HFFc6 (cell line): ENCODE measurements at regions not wholly inside any gene's neighbourhood (a gene's known extent, or its start where the extent isn't known, plus 50 kb on each side); places are given as distances from the start of the nearest gene placed in this dataset.
"Not testable (repeated sequence)": the region's sequence is repeated elsewhere in the genome, so short reads cannot be mapped to it uniquely, and the experiment has no call there.

ENCODE experiments used
- DNase-seq: peaks from one replicate; pipeline ENCODE4 v3.0.0-alpha.2; 2018
- H3K27ac Mint-ChIP-seq: 2 replicates; pipeline ENCODE4 v1.8.0; 2020; ENCODE audit warnings: mild to moderate bottlenecking, mixed read lengths
- H3K27me3 Mint-ChIP-seq: 2 replicates; pipeline ENCODE4 v1.8.0; 2021; ENCODE audit warnings: mild to moderate bottlenecking, moderate library complexity, mixed read lengths; ENCODE audit not compliant: insufficient read depth
- H3K36me3 Mint-ChIP-seq: 2 replicates; pipeline ENCODE4 v1.8.0; 2021; ENCODE audit warnings: low read depth, mixed read lengths
- H3K4me1 Mint-ChIP-seq: 2 replicates; pipeline ENCODE4 v1.8.0; 2020; ENCODE audit warnings: low read depth, mixed read lengths
- H3K4me3 Mint-ChIP-seq: 2 replicates; pipeline ENCODE4 v1.8.0; 2020; ENCODE audit warnings: mild to moderate bottlenecking, moderate library complexity, mixed read lengths
- H3K9me3 Mint-ChIP-seq: 2 replicates; pipeline ENCODE4 v1.8.0; 2020; ENCODE audit warnings: mild to moderate bottlenecking, mixed read lengths
- CTCF ChIP-seq: fragments of 200-600 bp; sonication (generic); IDR thresholded peaks from 2 replicates; pipeline ENCODE4 v1.5.0; 2021; ENCODE audit warnings: antibody characterized with exemption, mild to moderate bottlenecking

GRCh38 chr4:60911127-60911526, 289.0 kb upstream of the ADGRL3 start:
- TF ChIP-seq CTCF = no peak
- Mint-ChIP-seq H3K9me3 (no peaks in the 10 kb centered on the region), H3K4me3 (no peak overlapping the region), H3K4me1 (no peaks in the 10 kb centered on the region), H3K27ac (no peak overlapping the region), H3K27me3 (no peaks in the 10 kb centered on the region), H3K36me3 (no peaks in the 10 kb centered on the region)
- no peak for DNase-seq

- no peak for TF ChIP-seq CTCF
- DNase-seq = no peak
- Mint-ChIP-seq H3K9me3 (no peaks in the 10 kb centered on the region), H3K27ac (no peak overlapping the region), H3K4me1 (no peaks in the 10 kb centered on the region), H3K27me3 (no peaks in the 10 kb centered on the region), H3K4me3 (no peak overlapping the region), H3K36me3 (no peaks in the 10 kb centered on the region)
These were observed 287.1 kb upstream of the ADGRL3 start for GRCh38 chr4:60913002-60913401.

- H3K27ac Mint-ChIP-seq = no peak overlapping the region
- DNase-seq = no peak
- H3K27me3 Mint-ChIP-seq = no peaks in the 10 kb centered on the region
- H3K4me1 Mint-ChIP-seq = no peaks in the 10 kb centered on the region
- no peak for TF ChIP-seq CTCF
- no peaks in the 10 kb centered on the region for H3K36me3 Mint-ChIP-seq
- no peaks in the 10 kb centered on the region for H3K9me3 Mint-ChIP-seq
- H3K4me3 Mint-ChIP-seq = no peak overlapping the region
These were observed 286.5 kb upstream of the ADGRL3 start for GRCh38 chr4:60913671-60914070.

- H3K27ac Mint-ChIP-seq, H3K4me1 Mint-ChIP-seq, DNase-seq, H3K36me3 Mint-ChIP-seq, H3K4me3 Mint-ChIP-seq, H3K9me3 Mint-ChIP-seq, H3K27me3 Mint-ChIP-seq: not testable (repeated sequence)
These were observed 278.4 kb upstream of the ADGRL3 start for GRCh38 chr4:60921735-60922134.

GRCh38 chr4:60923075-60923474, 277.1 kb upstream of the ADGRL3 start:
- DNase-seq = no peak
- H3K4me3 Mint-ChIP-seq = no peak overlapping the region
- no peaks in the 10 kb centered on the region for H3K4me1 Mint-ChIP-seq
- H3K36me3 Mint-ChIP-seq = no peaks in the 10 kb centered on the region
- H3K27me3 Mint-ChIP-seq = no peaks in the 10 kb centered on the region
- no peak overlapping the region for H3K27ac Mint-ChIP-seq
- no peaks in the 10 kb centered on the region for H3K9me3 Mint-ChIP-seq
- no peak for TF ChIP-seq CTCF

- Mint-ChIP-seq H3K9me3 (no peaks in the 10 kb centered on the region), H3K4me3 (no peak overlapping the region), H3K4me1 (no peaks in the 10 kb centered on the region), H3K27me3 (no peaks in the 10 kb centered on the region), H3K36me3 (no peaks in the 10 kb centered on the region), H3K27ac (no peak overlapping the region)
- no peak for TF ChIP-seq CTCF
- no peak for DNase-seq
These were observed 273.5 kb upstream of the ADGRL3 start for GRCh38 chr4:60926624-60927023.
